ENCODE measurements at regions not wholly inside any gene's neighbourhood (a gene's known extent, or its start where the extent isn't known, plus 50 kb on each side); places are given as distances from the start of the nearest gene placed in this dataset.
A peak's percentile ranks its signal among the peaks of the same experiment; 100 is the strongest.
"Not testable (repeated sequence)": the region's sequence is repeated elsewhere in the genome, so short reads cannot be mapped to it uniquely, and the experiment has no call there.

- DNase-seq: no peak
Observed at GRCh38 chr10:36425131-36425797, 700.1 kb upstream of the ANKRD30A start.

GRCh38 chr10:36424502-36424901, 700.9 kb upstream of the ANKRD30A start:
- no peak for DNase-seq

GRCh38 chr10:36423821-36424248, 701.6 kb upstream of the ANKRD30A start:
- no peak for DNase-seq

GRCh38 chr10:36421992-36422391, 703.4 kb upstream of the ANKRD30A start:
- no peak for DNase-seq

GRCh38 chr10:36416513-36416912, 708.9 kb upstream of the ANKRD30A start:
- DNase-seq: no peak

GRCh38 chr10:36412942-36413341, 712.5 kb upstream of the ANKRD30A start:
- no peak for DNase-seq

- not testable (repeated sequence) for DNase-seq
Observed at GRCh38 chr10:36400238-36400637, 725.2 kb upstream of the ANKRD30A start.

GRCh38 chr10:36393801-36394200, 731.6 kb upstream of the ANKRD30A start:
- DNase-seq: no peak

GRCh38 chr10:36391405-36391804, 734.0 kb upstream of the ANKRD30A start:
- DNase-seq: peak; percentile 21

- no peak for DNase-seq
Observed at GRCh38 chr10:36390221-36390620, 735.2 kb upstream of the ANKRD30A start.

GRCh38 chr10:36388166-36388565, 737.2 kb upstream of the ANKRD30A start:
- DNase-seq: no peak

- no peak for DNase-seq
Observed at GRCh38 chr10:36385693-36386092, 739.7 kb upstream of the ANKRD30A start.

- no peak for DNase-seq
Observed at GRCh38 chr10:36383349-36383748, 741.3 kb upstream of the FZD8 start.

- no peak for DNase-seq
Observed at GRCh38 chr10:36381748-36382147, 739.7 kb upstream of the FZD8 start.

- no peak for DNase-seq
Observed at GRCh38 chr10:36380538-36380937, 738.4 kb upstream of the FZD8 start.

- no peak for DNase-seq
Observed at GRCh38 chr10:36375107-36375506, 733.0 kb upstream of the FZD8 start.

- DNase-seq: no peak
Observed at GRCh38 chr10:36373424-36374096, 731.5 kb upstream of the FZD8 start.

GRCh38 chr10:36367362-36367761, 725.3 kb upstream of the FZD8 start:
- DNase-seq: no peak

GRCh38 chr10:36366843-36367242, 724.7 kb upstream of the FZD8 start:
- no peak for DNase-seq

- no peak for DNase-seq
Observed at GRCh38 chr10:36366065-36366464, 724.0 kb upstream of the FZD8 start.

GRCh38 chr10:36362257-36362656, 720.2 kb upstream of the FZD8 start:
- DNase-seq: no peak

GRCh38 chr10:36358736-36359135, 716.6 kb upstream of the FZD8 start:
- no peak for DNase-seq

GRCh38 chr10:36354633-36355032, 712.5 kb upstream of the FZD8 start:
- DNase-seq: no peak

GRCh38 chr10:36351159-36351558, 709.1 kb upstream of the FZD8 start:
- DNase-seq: no peak

Data from retina (tissue), 1 donor.